Erythroblast (primary cell): ENCODE measurements at regions not wholly inside any gene's neighbourhood (a gene's known extent, or its start where the extent isn't known, plus 50 kb on each side); places are given as distances from the start of the nearest gene placed in this dataset.

Experiments used
- GATA1 ChIP-seq: IDR thresholded peaks from 2 replicates; pipeline ENCODE4 v1.6.1; 2011; ENCODE audit warnings: low read depth, mild to moderate bottlenecking, control low read depth, low read length, moderate library complexity
- POLR2A ChIP-seq: IDR thresholded peaks from 2 replicates; pipeline ENCODE4 v1.6.1; 2011; ENCODE audit warnings: mild to moderate bottlenecking, low read length

DNA sequence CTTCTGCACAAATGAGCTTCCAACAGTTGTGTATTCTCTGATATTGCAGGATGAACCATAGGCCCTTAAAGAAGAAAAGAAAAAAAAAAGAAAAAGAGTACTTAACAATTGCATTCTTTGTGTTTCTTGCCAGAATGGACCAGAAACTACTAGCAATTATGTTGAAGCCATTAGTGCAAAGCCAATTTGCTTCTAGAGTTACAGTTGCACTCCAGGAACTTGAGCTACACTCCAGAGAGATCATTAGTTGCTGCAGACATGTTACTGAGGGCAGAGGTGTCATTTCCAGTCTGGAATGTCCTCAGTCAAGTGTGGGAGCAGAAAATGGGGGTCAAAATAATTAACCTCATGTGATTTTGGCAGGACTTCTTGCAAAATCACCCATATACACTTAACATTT, 85.6 kb upstream of the CCL2 start:
- TF ChIP-seq POLR2A (no peak), GATA1 (no peak)
